Activated B cell treated with CpG ODN at 0.5 μM for 24 hours (primary cell): ENCODE measurements at regions not wholly inside any gene's neighbourhood (a gene's known extent, or its start where the extent isn't known, plus 50 kb on each side); places are given as distances from the start of the nearest gene placed in this dataset.

Experiments used
- ATAC-seq: fragments of 200-7000 bp; cut with Tn5 transposase; one replicate; pipeline ENCODE4 v1.10.0; 2021; ENCODE audit warnings: low read depth, mild to moderate bottlenecking, moderate library complexity
- CTCF ChIA-PET: fragments of 350-600 bp; sonication (Branson Sonifier 250); formaldehyde crosslinking; loops from one replicate; lab custom pipeline; 2021; ENCODE audit warnings: antibody characterized with exemption; lab: Charles Lee
- POLR2A ChIA-PET: fragments of 350-600 bp; sonication (Branson Sonifier 250); formaldehyde crosslinking; loops from one replicate; lab custom pipeline; 2021; ENCODE audit warnings: antibody characterized with exemption; lab: Charles Lee
- DNase-seq: peaks from one replicate; pipeline ENCODE4 v3.0.0; 2022
- H3K27ac Mint-ChIP-seq: one replicate; pipeline ENCODE4 v1.8.0; 2020; ENCODE audit warnings: mixed read lengths
- H3K27me3 Mint-ChIP-seq: one replicate; pipeline ENCODE4 v1.8.0; 2021; ENCODE audit warnings: mixed read lengths
- H3K36me3 Mint-ChIP-seq: one replicate; pipeline ENCODE4 v1.8.0; 2021; ENCODE audit warnings: low read depth, mixed read lengths
- H3K4me1 Mint-ChIP-seq: one replicate; pipeline ENCODE4 v1.8.0; 2021; ENCODE audit warnings: mixed read lengths
- H3K4me3 Mint-ChIP-seq: one replicate; pipeline ENCODE4 v1.8.0; 2020; ENCODE audit warnings: mild to moderate bottlenecking, mixed read lengths
- H3K9me3 Mint-ChIP-seq: one replicate; pipeline ENCODE4 v1.8.0; 2020; ENCODE audit warnings: mixed read lengths
- intact Hi-C: fragments of 100-400 bp; cut with micrococcal nuclease; formaldehyde crosslinking; loops from one replicate; pipeline ENCODE4 v1.15.1; 2024
- TF ChIP-seq, protein P1 (sequence below): fragments of 200-600 bp; IDR thresholded peaks from one replicate; pipeline ENCODE4 v1.8.0; 2022; ENCODE audit warnings: antibody characterized with exemption, mild to moderate bottlenecking

DNA sequence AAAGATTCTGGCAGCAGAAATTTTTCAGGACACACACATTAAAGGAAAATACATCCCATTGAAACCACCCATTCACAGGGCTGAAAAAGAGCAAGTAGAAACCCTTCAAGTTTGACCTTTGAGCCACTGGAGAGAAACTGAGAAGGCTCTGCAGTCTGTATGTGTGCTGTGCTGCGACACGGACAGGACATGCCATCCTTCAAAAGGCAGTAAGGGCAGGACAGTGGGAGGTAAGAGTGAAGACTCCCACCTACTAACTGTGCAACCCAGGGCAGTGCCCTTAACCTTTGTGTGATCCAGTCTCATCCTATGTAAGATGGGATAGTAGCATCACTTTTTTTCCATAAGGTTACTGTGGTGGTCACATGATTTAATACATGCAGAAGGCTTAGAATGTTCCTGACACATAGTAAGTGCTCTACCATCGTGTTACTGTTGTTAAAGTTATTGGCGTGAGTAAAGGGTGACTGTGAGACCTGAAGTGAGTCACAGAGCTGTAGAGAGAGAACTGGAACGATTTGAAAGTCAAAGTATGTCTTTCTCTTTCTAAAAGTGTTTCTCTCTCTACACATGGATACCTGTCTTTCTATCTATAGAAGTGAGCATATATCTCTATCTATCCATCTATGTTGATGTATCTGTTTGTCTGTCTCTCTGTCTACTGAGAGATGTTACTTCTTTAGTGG is 153.7 kb upstream of the OLIG3 start:
- Mint-ChIP-seq H3K4me1 (no peaks in the 10 kb centered on the region), H3K27me3 (peaks cover 16% of the 10 kb centered on the region), H3K9me3 (peaks cover 2% of the 10 kb centered on the region), H3K4me3 (no peak overlapping the region), H3K36me3 (no peaks in the 10 kb centered on the region), H3K27ac (no peak overlapping the region)
- TF ChIP-seq, protein P1, sequence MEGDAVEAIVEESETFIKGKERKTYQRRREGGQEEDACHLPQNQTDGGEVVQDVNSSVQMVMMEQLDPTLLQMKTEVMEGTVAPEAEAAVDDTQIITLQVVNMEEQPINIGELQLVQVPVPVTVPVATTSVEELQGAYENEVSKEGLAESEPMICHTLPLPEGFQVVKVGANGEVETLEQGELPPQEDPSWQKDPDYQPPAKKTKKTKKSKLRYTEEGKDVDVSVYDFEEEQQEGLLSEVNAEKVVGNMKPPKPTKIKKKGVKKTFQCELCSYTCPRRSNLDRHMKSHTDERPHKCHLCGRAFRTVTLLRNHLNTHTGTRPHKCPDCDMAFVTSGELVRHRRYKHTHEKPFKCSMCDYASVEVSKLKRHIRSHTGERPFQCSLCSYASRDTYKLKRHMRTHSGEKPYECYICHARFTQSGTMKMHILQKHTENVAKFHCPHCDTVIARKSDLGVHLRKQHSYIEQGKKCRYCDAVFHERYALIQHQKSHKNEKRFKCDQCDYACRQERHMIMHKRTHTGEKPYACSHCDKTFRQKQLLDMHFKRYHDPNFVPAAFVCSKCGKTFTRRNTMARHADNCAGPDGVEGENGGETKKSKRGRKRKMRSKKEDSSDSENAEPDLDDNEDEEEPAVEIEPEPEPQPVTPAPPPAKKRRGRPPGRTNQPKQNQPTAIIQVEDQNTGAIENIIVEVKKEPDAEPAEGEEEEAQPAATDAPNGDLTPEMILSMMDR = no peak
- ATAC-seq = no peak
- no peak for DNase-seq
- CTCF ChIA-PET = no interaction called here
- intact Hi-C loops = loop anchor here (10.0 kb wide), 1 partner anchor 823 kb away; the partner anchor contains the start of gene PEX7
- POLR2A ChIA-PET = no interaction called here

DNA sequence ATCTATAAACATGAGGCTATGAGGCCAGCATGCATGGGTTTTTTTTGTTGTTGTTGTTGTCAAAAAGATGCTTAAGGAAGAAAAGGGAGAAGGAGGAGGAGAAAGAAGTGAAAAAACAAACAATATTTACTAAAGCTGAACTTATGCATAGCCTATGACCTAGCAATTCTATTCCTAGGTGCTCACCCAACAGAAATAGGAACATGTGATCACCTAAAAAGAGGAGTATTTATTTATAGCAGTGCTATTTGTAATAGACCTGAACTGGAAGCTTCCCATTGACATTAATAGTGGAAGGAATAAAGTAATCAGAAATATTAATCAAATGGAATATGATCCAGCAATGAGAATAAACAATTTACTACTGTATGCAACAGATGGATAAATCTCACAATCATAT is 156.5 kb upstream of the OLIG3 start:
- TF ChIP-seq, protein P1 = no peak
- Mint-ChIP-seq H3K36me3 (peaks cover 1% of the 10 kb centered on the region), H3K27ac (no peak overlapping the region), H3K4me1 (no peaks in the 10 kb centered on the region), H3K4me3 (no peak overlapping the region), H3K27me3 (peaks cover 16% of the 10 kb centered on the region), H3K9me3 (peaks cover 8% of the 10 kb centered on the region)
- CTCF ChIA-PET = interaction anchor here (1.1 kb wide), 1 partner anchor 574 kb away, joined by 3 read pairs; no protein-coding TSS in a partner anchor
- intact Hi-C loops = no loop called here
- DNase-seq (no peak), ATAC-seq (no peak)
- POLR2A ChIA-PET = no interaction called here

DNA sequence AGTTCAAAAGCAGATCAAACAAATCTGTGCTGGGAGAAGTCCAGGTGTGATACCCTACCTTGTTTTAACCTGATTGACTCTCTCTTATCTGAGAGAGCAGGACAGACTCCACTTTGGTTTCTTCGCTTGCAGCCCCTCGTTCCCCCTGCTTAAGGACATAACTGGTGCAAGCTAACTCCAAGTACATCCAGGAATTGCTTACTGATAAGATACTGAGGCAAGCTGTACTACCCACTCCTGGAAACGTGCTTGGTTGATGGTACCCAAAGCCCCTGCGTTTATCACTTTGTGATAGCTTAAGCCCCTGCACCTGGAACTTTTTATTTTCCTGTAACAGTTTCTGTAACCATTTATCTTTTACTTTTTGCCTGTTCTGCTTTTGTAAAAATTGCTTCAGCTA is 157.0 kb upstream of the OLIG3 start:
- H3K27ac Mint-ChIP-seq = no peak overlapping the region
- ChIA-PET POLR2A (no interaction called here), CTCF (interaction anchor here (1.1 kb wide), 1 partner anchor 575 kb away, joined by 3 read pairs; no protein-coding TSS in a partner anchor)
- peaks cover 1% of the 10 kb centered on the region for H3K36me3 Mint-ChIP-seq
- ATAC-seq = no peak
- TF ChIP-seq, protein P1 = no peak
- H3K4me3 Mint-ChIP-seq = no peak overlapping the region
- H3K4me1 Mint-ChIP-seq = no peaks in the 10 kb centered on the region
- peaks cover 16% of the 10 kb centered on the region for H3K27me3 Mint-ChIP-seq
- peaks cover 8% of the 10 kb centered on the region for H3K9me3 Mint-ChIP-seq
- DNase-seq = no peak
- intact Hi-C loops = no loop called here

DNA sequence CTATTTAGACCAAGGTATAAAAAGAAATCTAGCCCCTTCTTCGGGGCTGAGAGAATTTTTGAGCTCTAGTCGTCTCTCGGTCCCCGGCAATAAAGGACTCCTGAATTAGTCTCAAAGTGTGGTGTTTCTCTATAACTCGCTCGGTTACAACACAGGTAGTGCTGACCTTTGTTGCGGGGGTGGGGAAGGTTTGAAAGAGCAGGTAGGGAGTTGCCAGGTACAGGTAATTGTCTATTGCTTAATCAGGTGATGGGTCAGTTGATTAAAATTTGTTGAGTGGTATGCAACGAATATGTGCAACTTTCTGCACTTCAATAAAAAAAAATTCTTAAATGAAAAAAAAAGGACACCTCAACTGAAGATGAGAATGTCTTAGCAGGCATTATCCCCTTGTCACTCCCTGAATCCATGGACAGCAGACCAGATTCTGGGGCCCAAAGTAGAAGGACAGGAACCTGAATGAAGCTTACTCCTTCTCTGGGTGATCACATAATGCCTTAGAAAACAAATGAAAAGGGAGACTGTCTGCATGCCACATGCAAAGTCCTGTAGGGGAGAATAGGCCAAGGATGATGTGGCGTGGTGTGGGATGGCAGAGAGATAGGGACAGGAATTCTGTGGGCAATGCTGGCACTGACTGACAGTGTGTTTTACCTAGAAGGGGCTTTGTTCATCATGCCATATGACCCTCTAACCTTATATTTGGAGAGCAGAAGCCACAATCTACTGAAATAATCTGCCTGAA is 157.6 kb upstream of the OLIG3 start:
- peak overlapping the region; percentile 36 for H3K27ac Mint-ChIP-seq
- H3K27me3 Mint-ChIP-seq = peaks cover 13% of the 10 kb centered on the region
- peaks cover 8% of the 10 kb centered on the region for H3K9me3 Mint-ChIP-seq
- TF ChIP-seq, protein P1 = no peak
- H3K36me3 Mint-ChIP-seq = peaks cover 1% of the 10 kb centered on the region
- H3K4me3 Mint-ChIP-seq = no peak overlapping the region
- no peak for DNase-seq
- H3K4me1 Mint-ChIP-seq = no peaks in the 10 kb centered on the region
- POLR2A ChIA-PET = interaction anchor here (0.7 kb wide), 1 partner anchor 629 kb away, joined by 3 read pairs; no protein-coding TSS in a partner anchor
- intact Hi-C loops = no loop called here
- CTCF ChIA-PET = no interaction called here
- ATAC-seq = no peak
